Suprapubic skin (tissue), 4 donors: ENCODE measurements at regions not wholly inside any gene's neighbourhood (a gene's known extent, or its start where the extent isn't known, plus 50 kb on each side); places are given as distances from the start of the nearest gene placed in this dataset.

Experiments
- CTCF ChIP-seq, 2 donors: fragments of 200-600 bp in 1 of 2; fragments of 450-650 bp in 1 of 2; sonication (generic) in 1 of 2; IDR thresholded peaks; one replicate each; pipeline ENCODE4 v1.5.1; 2016 to 2019; ENCODE audit warnings: antibody characterized with exemption in 2 of 2, mild to moderate bottlenecking in 1 of 2, moderate library complexity in 1 of 2
- POLR2A ChIP-seq, 2 donors: fragments of 450-650 bp; IDR thresholded peaks; one replicate each; pipeline ENCODE4 v1.6.1; 2017; ENCODE audit warnings: antibody characterized with exemption in 2 of 2, mild to moderate bottlenecking in 2 of 2, moderate library complexity in 2 of 2
- POLR2AphosphoS5 ChIP-seq, 3 donors: sonication (generic); formaldehyde crosslinking; IDR thresholded peaks; one replicate each; pipeline ENCODE4 v1.6.1; 2017; ENCODE audit warnings: antibody characterized with exemption in 3 of 3

GRCh38 chr9:78622126-78622525 lies 325.2 kb downstream of the PSAT1 start:
- TF ChIP-seq CTCF (IDR thresholded peaks at IDR 0.05), result no peak
- TF ChIP-seq POLR2AphosphoS5 (IDR thresholded peaks at IDR 0.05), result no peak
- no peak for TF ChIP-seq POLR2A (IDR thresholded peaks at IDR 0.05)
